HG02870 (cell line): ENCODE measurements at regions not wholly inside any gene's neighbourhood (a gene's known extent, or its start where the extent isn't known, plus 50 kb on each side); places are given as distances from the start of the nearest gene placed in this dataset.

ENCODE experiments used
- ATAC-seq: cut with Tn5 transposase; IDR thresholded peaks from one replicate; pipeline ENCODE4 v1.9.1; 2021; ENCODE audit warnings: mild to moderate bottlenecking, moderate library complexity; ENCODE audit not compliant: unreplicated experiment

DNA sequence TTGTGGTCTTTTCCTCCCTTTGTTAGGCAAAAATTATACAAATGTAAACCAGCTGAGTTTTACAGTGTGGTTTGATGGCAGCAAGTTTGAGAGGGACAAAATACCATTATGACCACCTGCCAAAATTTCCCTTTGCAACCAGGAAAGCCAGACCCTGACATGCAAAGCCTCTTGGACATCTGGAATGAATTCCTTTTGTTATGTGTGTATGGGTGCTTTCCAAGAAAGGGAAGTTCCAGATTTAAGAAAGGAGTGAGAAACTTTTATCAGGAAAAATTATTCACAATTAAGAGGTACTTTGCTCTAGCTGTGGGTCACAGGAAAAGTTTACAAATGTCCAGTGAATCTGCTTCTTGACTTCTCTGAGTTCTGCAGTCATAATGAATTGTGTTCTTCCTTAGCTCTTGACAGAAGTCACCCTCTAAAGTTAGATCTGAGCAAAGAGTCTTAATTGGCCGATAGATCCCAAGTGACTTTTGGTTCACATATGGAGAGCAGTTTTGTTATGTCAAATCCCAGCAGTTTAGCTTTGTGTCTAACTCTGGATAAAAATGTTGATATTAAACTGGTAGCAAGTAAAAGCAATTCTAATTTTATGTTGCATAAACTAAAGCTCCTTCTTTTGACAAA lies 295.9 kb upstream of the ZNF608 start:
- ATAC-seq = no peak

DNA sequence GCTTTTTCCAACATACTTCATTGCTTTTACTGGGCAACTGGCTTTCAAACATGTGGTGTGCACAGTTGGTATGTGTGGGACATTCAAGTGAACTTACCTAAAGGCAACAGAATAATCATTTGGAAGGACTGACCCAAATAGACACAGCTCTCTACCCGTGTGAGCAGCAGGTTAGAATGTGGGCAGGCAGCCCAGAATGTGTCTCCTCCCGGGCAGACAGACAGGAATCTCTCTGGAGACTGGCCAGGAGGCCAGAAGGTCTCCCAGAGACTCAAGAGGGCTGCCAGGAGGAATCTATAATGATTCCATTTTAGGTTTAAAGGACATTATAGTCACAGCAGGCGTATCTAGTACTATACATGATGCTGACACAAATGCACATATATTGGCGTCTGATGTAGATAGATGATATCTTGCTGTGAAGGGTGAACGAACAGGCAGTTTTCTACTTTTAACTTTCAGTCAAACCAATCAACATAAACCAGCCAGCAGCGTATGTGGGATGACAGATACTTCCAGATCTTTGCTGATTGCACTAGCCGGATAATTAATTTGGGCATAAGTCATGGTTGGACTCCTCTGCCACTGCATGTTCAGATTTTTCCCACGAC lies 297.4 kb upstream of the ZNF608 start:
- ATAC-seq = no peak

DNA sequence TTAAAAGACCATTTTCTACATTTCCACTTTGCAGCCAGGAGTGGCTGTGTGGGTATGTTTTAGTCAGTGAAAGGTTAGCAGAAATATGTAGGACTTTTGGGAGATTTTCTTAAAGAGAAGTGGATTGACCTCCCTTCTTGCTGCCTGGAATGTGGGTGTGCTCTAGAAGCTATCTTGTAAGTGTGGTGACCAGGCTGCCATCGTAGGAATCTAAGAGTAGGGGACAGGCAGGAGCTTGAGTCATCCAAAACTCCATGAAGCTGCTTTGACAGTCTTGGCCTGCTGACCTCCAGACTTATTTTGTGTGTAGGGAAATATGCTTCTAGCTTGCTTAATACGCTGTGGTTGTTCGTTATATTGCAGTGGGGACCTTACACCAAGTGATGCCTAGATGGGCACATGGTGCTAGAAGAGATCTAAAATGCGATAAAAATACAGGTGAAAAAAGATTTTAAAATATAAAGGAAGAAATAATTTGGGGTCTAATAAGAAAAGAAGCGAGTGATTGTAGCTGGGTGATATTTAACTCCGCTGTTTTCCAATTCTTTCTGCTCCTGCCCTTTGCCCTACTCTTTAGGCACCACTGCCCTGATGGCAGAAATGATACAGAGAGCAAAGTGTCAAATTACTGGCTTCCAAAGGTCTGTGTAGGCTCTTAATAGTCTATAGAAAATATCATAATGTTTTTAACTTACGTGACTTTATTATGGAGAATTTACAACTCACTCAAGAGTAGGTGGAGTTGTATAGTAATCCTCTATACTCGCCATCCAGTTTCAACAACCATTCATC lies 298.2 kb upstream of the ZNF608 start:
- ATAC-seq = no peak

GRCh38 chr5:125045646-125046045 lies 299.2 kb upstream of the ZNF608 start:
- no peak for ATAC-seq

- ATAC-seq = no peak
Observed at GRCh38 chr5:125046838-125047237, 300.4 kb upstream of the ZNF608 start.

GRCh38 chr5:125047871-125048270 lies 301.4 kb upstream of the ZNF608 start:
- no peak for ATAC-seq

GRCh38 chr5:125049721-125050702 lies 303.6 kb upstream of the ZNF608 start:
- ATAC-seq = no peak

DNA sequence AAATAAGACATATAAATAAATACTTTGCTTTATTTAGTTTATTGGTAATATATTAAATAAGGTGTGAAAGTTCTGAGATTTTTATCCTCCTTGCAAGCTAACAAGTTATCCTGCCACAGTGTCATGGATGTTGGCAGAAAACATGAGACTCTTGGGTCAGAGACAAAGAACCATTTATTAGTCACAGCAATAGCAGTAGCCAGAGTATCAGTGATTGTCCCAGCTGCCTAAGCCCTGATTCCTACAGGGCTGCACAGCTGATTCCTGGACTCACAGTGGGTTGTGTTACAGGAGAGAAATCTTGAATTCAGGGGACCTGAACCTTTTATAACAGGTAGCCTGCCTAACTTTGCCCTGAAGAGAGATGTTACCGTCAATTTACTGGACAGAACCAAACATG lies 304.5 kb upstream of the ZNF608 start:
- no peak for ATAC-seq

DNA sequence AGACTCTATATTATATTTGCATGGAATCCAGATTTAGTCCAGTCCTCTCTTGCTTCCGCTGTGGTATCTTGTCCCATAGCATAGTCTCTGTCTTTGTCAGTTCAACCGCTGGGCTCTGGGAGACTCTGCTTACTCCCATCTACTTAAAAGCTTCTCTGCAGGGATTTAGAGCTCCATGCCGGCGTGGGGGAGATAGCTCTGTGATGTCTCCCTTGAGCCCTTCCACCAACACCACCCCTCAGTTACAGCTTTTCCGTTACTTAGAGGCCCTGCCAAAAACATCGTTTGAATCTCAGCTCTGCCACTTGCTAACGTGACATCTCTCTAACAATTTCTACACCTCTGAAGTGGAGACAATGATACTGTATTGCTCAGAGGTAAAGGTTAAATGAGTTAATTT lies 306.1 kb upstream of the ZNF608 start:
- no peak for ATAC-seq

GRCh38 chr5:125053179-125053578 lies 306.7 kb upstream of the ZNF608 start:
- ATAC-seq = no peak

- ATAC-seq = no peak
Observed at GRCh38 chr5:125054146-125054545, 307.7 kb upstream of the ZNF608 start.

GRCh38 chr5:125056671-125057485 lies 310.4 kb upstream of the ZNF608 start:
- ATAC-seq = no peak

- ATAC-seq = no peak
Observed at GRCh38 chr5:125057912-125058826, 311.7 kb upstream of the ZNF608 start.

DNA sequence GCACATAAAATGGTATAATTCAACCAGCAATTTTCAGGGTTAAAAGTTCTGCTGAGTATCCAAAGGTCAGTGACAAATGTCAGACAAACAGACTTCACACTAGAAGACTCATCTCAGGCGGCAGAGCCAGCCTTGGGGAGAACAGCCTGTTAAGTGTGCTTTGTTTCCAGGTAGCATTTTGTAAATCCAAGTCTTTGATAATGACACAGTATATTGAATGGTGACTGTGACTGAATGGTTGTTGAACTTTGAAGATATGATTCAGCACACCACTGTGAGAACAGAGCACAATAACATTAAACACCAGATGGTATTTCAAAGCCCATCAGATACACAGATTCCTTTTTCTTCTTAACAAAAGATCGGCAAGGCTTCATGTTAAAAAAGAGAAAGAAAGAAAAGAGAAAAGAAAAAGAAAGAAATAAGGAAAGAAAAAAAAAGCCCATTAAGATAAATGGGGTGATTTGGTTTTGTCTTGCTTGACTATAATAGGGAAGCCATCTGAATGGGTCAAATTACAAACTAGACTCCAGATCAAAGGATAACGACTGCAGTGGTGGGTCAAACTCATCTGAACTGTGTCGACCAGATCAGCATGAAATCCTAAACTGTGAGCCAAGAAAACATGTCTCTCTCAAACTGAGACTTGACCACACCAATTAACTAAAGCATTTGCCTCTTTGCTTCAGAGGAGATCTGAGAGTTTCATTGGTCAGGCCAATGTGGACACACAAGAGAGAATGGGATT lies 313.0 kb upstream of the ZNF608 start:
- ATAC-seq = no peak

GRCh38 chr5:125061726-125062125 lies 315.3 kb upstream of the ZNF608 start:
- no peak for ATAC-seq

- no peak for ATAC-seq
Observed at GRCh38 chr5:125064621-125065438, 318.4 kb upstream of the ZNF608 start.

GRCh38 chr5:125065741-125066140 lies 319.3 kb upstream of the ZNF608 start:
- ATAC-seq = no peak

DNA sequence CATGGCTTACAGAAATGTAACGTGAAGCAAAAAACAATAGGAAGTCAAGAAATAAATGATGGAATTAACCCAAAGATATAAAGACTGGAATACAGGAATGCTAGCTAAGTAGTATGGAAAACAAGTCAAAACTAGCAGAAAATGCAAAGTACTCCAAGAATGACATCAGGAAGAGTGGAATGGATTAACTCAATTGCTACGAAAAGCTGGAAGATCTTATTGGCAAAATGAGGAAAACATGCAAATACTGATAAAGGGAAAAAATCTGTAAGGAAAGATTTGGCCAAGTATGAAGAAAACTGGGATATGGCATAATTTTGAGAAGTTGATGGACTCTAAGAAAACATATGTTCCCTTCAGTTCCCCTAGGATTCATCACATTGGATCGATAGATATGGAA lies 324.5 kb upstream of the ZNF608 start:
- no peak for ATAC-seq
